Astrocyte of the hippocampus (primary cell): ENCODE measurements at regions not wholly inside any gene's neighbourhood (a gene's known extent, or its start where the extent isn't known, plus 50 kb on each side); places are given as distances from the start of the nearest gene placed in this dataset.
A peak's percentile ranks its signal among the peaks of the same experiment; 100 is the strongest.
"Not testable (repeated sequence)": the region's sequence is repeated elsewhere in the genome, so short reads cannot be mapped to it uniquely, and the experiment has no call there.

Source experiments
- DNase-seq: peaks from one replicate; pipeline ENCODE4 v3.0.0; 2011; ENCODE audit warnings: low read depth, low spot score

GRCh38 chr1:192862271-192862670 lies 53.4 kb downstream of the RGS2 start:
- no peak for DNase-seq

GRCh38 chr1:192866241-192866868 lies 57.5 kb downstream of the RGS2 start:
- no peak for DNase-seq

- no peak for DNase-seq
Observed at GRCh38 chr1:192867180-192867579, 58.3 kb downstream of the RGS2 start.

GRCh38 chr1:192869308-192869940 lies 60.6 kb downstream of the RGS2 start:
- no peak for DNase-seq

- no peak for DNase-seq
Observed at GRCh38 chr1:192872010-192872409, 63.2 kb downstream of the RGS2 start.

- no peak for DNase-seq
Observed at GRCh38 chr1:192873836-192874235, 65.0 kb downstream of the RGS2 start.

- DNase-seq: no peak
Observed at GRCh38 chr1:192876633-192877032, 67.8 kb downstream of the RGS2 start.

- DNase-seq: peak; percentile 48
Observed at GRCh38 chr1:192877283-192877886, 68.5 kb downstream of the RGS2 start.

GRCh38 chr1:192878249-192878648 lies 69.4 kb downstream of the RGS2 start:
- DNase-seq: peak; percentile 64

GRCh38 chr1:192879406-192879805 lies 70.6 kb downstream of the RGS2 start:
- peak; percentile 26 for DNase-seq

- no peak for DNase-seq
Observed at GRCh38 chr1:192880231-192880630, 71.4 kb downstream of the RGS2 start.

GRCh38 chr1:192884241-192884640 lies 75.4 kb downstream of the RGS2 start:
- no peak for DNase-seq

GRCh38 chr1:192885387-192885786 lies 76.5 kb downstream of the RGS2 start:
- DNase-seq: not testable (repeated sequence)

- peak; percentile 25 for DNase-seq
Observed at GRCh38 chr1:192887426-192887825, 78.6 kb downstream of the RGS2 start.

- DNase-seq: no peak
Observed at GRCh38 chr1:192888574-192888973, 79.7 kb downstream of the RGS2 start.

- DNase-seq: no peak
Observed at GRCh38 chr1:192889082-192889481, 80.2 kb downstream of the RGS2 start.

- DNase-seq: no peak
Observed at GRCh38 chr1:192890134-192890533, 81.3 kb downstream of the RGS2 start.

GRCh38 chr1:192892934-192893333 lies 84.1 kb downstream of the RGS2 start:
- no peak for DNase-seq

GRCh38 chr1:192895487-192895886 lies 86.6 kb downstream of the RGS2 start:
- DNase-seq: not testable (repeated sequence)

- no peak for DNase-seq
Observed at GRCh38 chr1:192896376-192896775, 87.5 kb downstream of the RGS2 start.

- no peak for DNase-seq
Observed at GRCh38 chr1:192901500-192901899, 92.7 kb downstream of the RGS2 start.

GRCh38 chr1:192903142-192903541 lies 94.3 kb downstream of the RGS2 start:
- no peak for DNase-seq

- peak; percentile 91 for DNase-seq
Observed at GRCh38 chr1:192904438-192904895, 95.6 kb downstream of the RGS2 start.
